HCT116 (cell line): ENCODE measurements at regions not wholly inside any gene's neighbourhood (a gene's known extent, or its start where the extent isn't known, plus 50 kb on each side); places are given as distances from the start of the nearest gene placed in this dataset.

ENCODE experiments used
- ATAC-seq: fragments of 200-7000 bp; cut with Tn5 transposase; 2 replicates; pipeline ENCODE4 v1.9.1; 2020; ENCODE audit warnings: mild to moderate bottlenecking, moderate library complexity
- BruUV-seq: library from RNA; stranded (reverse); fragments of 400-500 nt; replicated peaks from 2 replicates; lab custom pipeline; 2021; lab: Mats Ljungman, UMichigan
- CTCF ChIA-PET: fragments of 300-600 bp; sonication (Branson Sonifier 250); formaldehyde crosslinking; loops from one replicate; lab custom pipeline; 2021; ENCODE audit warnings: antibody characterized with exemption; lab: Charles Lee
- POLR2A ChIA-PET: fragments of 300-600, 350-600 bp; sonication (Branson Sonifier 250); formaldehyde crosslinking; loops from one replicate; lab custom pipeline; 2021; ENCODE audit warnings: antibody characterized with exemption; lab: Charles Lee
- RAD21 ChIA-PET, 2 experiments: fragments of 300-600 bp; sonication (Branson Sonifier 250); formaldehyde crosslinking; loops; one replicate each; lab custom pipeline; 2023; ENCODE audit warnings: low total read pairs in 2 of 2; ENCODE audit not compliant: uncharacterized antibody in 2 of 2, unreplicated experiment in 2 of 2, low non-redundant PET in 1 of 2; lab: Charles Lee
- DNase-seq: peaks from one replicate; pipeline ENCODE4 v3.0.0-alpha.2; 2010; ENCODE audit warnings: low read depth, low spot score
- H2AFZ ChIP-seq: fragments of 200-600 bp; shearing (Covaris generic), sonication (generic); 2 replicates; pipeline ENCODE4 v1.6.1; 2017; ENCODE audit warnings: low read depth, mixed run types, mixed read lengths, antibody characterized with exemption, low read length; ENCODE audit not compliant: poor library complexity, severe bottlenecking
- H3K27ac ChIP-seq: 2 replicates; pipeline ENCODE4 v1.5.1; 2012; ENCODE audit warnings: low read depth, low read length
- H3K27me3 ChIP-seq: fragments of 200-600 bp; sonication (generic); 2 replicates; pipeline ENCODE4 v1.6.1; 2016; ENCODE audit warnings: mixed run types, low read length, mixed read lengths; ENCODE audit not compliant: insufficient read depth
- H3K36me3 ChIP-seq, 2 experiments: fragments of 200-500 bp in 1 of 2; fragments of 200-600 bp in 1 of 2; sonication (Bioruptor generic) in 1 of 2; sonication (generic) in 1 of 2; 2 replicates each; pipeline versions ENCODE4 v1.5.1 to v1.6.1; 2014 to 2016; ENCODE audit warnings: low read length in 2 of 2, inconsistent platforms in 1 of 2, mixed read lengths in 1 of 2, mixed run types in 1 of 2; ENCODE audit not compliant: insufficient read depth in 2 of 2, control insufficient read depth in 1 of 2
- H3K4me1 ChIP-seq, 2 experiments: fragments of 200-600 bp in 1 of 2; sonication (generic) in 1 of 2; 2 replicates each; pipeline versions ENCODE4 v1.5.1 to v1.6.1; 2012 to 2017; ENCODE audit warnings: low read length in 2 of 2, inconsistent platforms in 1 of 2, mild to moderate bottlenecking in 1 of 2, mixed read lengths in 1 of 2, mixed run types in 1 of 2, moderate library complexity in 1 of 2; ENCODE audit not compliant: insufficient read depth in 2 of 2, control insufficient read depth in 1 of 2
- H3K4me2 ChIP-seq: fragments of 200-600 bp; sonication (generic); 2 replicates; pipeline ENCODE4 v1.6.1; 2017; ENCODE audit warnings: mixed run types, low read length, mixed read lengths
- H3K4me3 ChIP-seq, 2 experiments: fragments of 200-600 bp in 1 of 2; sonication (generic) in 1 of 2; replicated peaks in 1 of 2; 2 replicates each; pipeline ENCODE4 v1.5.1; 2011 to 2016; ENCODE audit warnings: low read length in 2 of 2, control low read depth in 1 of 2, low read depth in 1 of 2, mild to moderate bottlenecking in 1 of 2, mixed read lengths in 1 of 2, mixed run types in 1 of 2
- H3K79me2 ChIP-seq: fragments of 200-600 bp; sonication (generic); 2 replicates; pipeline ENCODE4 v1.6.1; 2017; ENCODE audit warnings: mild to moderate bottlenecking, mixed run types, low read length, moderate library complexity, mixed read lengths; ENCODE audit not compliant: insufficient read depth
- H3K9ac ChIP-seq: fragments of 200-600 bp; sonication (generic); 2 replicates; pipeline ENCODE4 v1.6.1; 2016; ENCODE audit warnings: low read length, mixed read lengths
- H3K9me2 ChIP-seq: fragments of 200-600 bp; sonication (generic), shearing (Covaris generic); 2 replicates; pipeline ENCODE4 v1.6.1; 2017; ENCODE audit warnings: mixed run types, mild to moderate bottlenecking, moderate library complexity; ENCODE audit not compliant: insufficient read depth
- H3K9me3 ChIP-seq, 2 experiments: fragments of 200-500 bp in 1 of 2; fragments of 200-600 bp in 1 of 2; sonication (Bioruptor generic) in 1 of 2; sonication (generic) in 1 of 2; 2 replicates each; pipeline ENCODE4 v1.6.1; 2014 to 2017; ENCODE audit warnings: low read length in 2 of 2, mixed read lengths in 2 of 2, inconsistent platforms in 1 of 2, low read depth in 1 of 2, mild to moderate bottlenecking in 1 of 2, mixed run types in 1 of 2, moderate library complexity in 1 of 2; ENCODE audit not compliant: control insufficient read depth in 1 of 2, insufficient read depth in 1 of 2
- H4K20me1 ChIP-seq: fragments of 200-600 bp; sonication (generic), shearing (Covaris generic); 2 replicates; pipeline ENCODE4 v1.6.1; 2017; ENCODE audit warnings: mixed run types, mild to moderate bottlenecking, moderate library complexity; ENCODE audit not compliant: insufficient read depth
- CTCF ChIP-seq, 3 experiments: fragments of 200-600 bp in 1 of 3; sonication (generic) in 1 of 3; IDR thresholded peaks in 2 of 3; conservative IDR thresholded peaks in 1 of 3; 2 replicates each; pipeline ENCODE4 v1.5.1; 2012 to 2017; ENCODE audit warnings: low read depth in 2 of 3, low read length in 2 of 3, antibody characterized with exemption in 1 of 3, borderline replicate concordance in 1 of 3, control low read depth in 1 of 3, mild to moderate bottlenecking in 1 of 3, mixed read lengths in 1 of 3, mixed run types in 1 of 3, moderate library complexity in 1 of 3; ENCODE audit not compliant: insufficient read depth in 1 of 3
- EGR1 ChIP-seq: IDR thresholded peaks from 2 replicates; pipeline ENCODE4 v1.6.1; 2012; ENCODE audit warnings: low read depth
- EZH2 ChIP-seq: fragments of 200-600 bp; sonication (generic); IDR thresholded peaks from 2 replicates; pipeline ENCODE4 v1.6.1; 2017; ENCODE audit warnings: antibody characterized with exemption, mixed run types
- JUND ChIP-seq: IDR thresholded peaks from 2 replicates; pipeline ENCODE4 v1.6.1; 2012
- SIN3A ChIP-seq: IDR thresholded peaks from 2 replicates; pipeline ENCODE4 v1.6.1; 2012; ENCODE audit warnings: low read depth
- SRF ChIP-seq: IDR thresholded peaks from 2 replicates; pipeline ENCODE4 v1.6.1; 2012; ENCODE audit warnings: low read depth
- TCF7L2 ChIP-seq: IDR thresholded peaks from 2 replicates; pipeline ENCODE4 v1.7.0; 2011; ENCODE audit warnings: borderline replicate concordance, inconsistent platforms; ENCODE audit not compliant: insufficient read depth, insufficient read length; ENCODE audit errors: extremely low read depth
- ZFX ChIP-seq: fragments of 450-650 bp; IDR thresholded peaks from 2 replicates; pipeline ENCODE4 v1.6.1; 2017
- intact Hi-C: fragments of 100-400 bp; cut with micrococcal nuclease; formaldehyde crosslinking; loops from 2 replicates; pipeline ENCODE4 v1.10.0; 2022

GRCh38 chr12:132437943-132438700 is 51.8 kb upstream of the FBRSL1 start:
- BruUV-seq = no TSS peak
- Histone ChIP-seq H3K4me1 (peaks cover 2 to 8% of the 10 kb centered on the region in 2 experiments; a peak in 1 of 4 replicates), H3K27me3 (no peaks in the 10 kb centered on the region), H3K4me2 (no peak overlapping the region), H3K9ac (no peak overlapping the region), H3K9me3 (no peaks in the 10 kb centered on the region; a peak in 1 of 4 replicates), H3K27ac (no peak overlapping the region), H3K79me2 (no peaks in the 10 kb centered on the region), H3K4me3 (no peak overlapping the region), H2AFZ (no peak overlapping the region), H4K20me1 (no peaks in the 10 kb centered on the region), H3K36me3 (no peaks in the 10 kb centered on the region), H3K9me2 (no peaks in the 10 kb centered on the region)
- ATAC-seq (no peak), DNase-seq (no peak)
- RAD21 ChIA-PET = no interaction called here
- no peak for TF ChIP-seq SRF
- no peak for TF ChIP-seq EZH2
- no peak for TF ChIP-seq CTCF (IDR thresholded peaks at IDR 0.05 in 2 of 3, conservative IDR thresholded peaks at IDR 0.05 in 1 of 3; ENCODE audit: borderline replicate concordance in 1 of 3, insufficient read depth in 1 of 3, low read depth in 2 of 3, low read length in 2 of 3)
- no peak for TF ChIP-seq JUND
- TF ChIP-seq TCF7L2 = no peak
- TF ChIP-seq SIN3A = no peak
- TF ChIP-seq ZFX = no peak
- no peak for TF ChIP-seq EGR1
- CTCF ChIA-PET = no interaction called here
- intact Hi-C loops = no loop called here
- POLR2A ChIA-PET = no interaction called here
